HT-29 (cell line): ENCODE measurements at regions not wholly inside any gene's neighbourhood (a gene's known extent, or its start where the extent isn't known, plus 50 kb on each side); places are given as distances from the start of the nearest gene placed in this dataset.

Experiments
- DNase-seq: peaks from one replicate; pipeline ENCODE4 v3.0.0-alpha.2; 2015; ENCODE audit warnings: low spot score

- no peak for DNase-seq
These were observed 257.5 kb upstream of the TCF21 start for GRCh38 chr6:133631421-133631820.

GRCh38 chr6:133632206-133632605 lies 256.7 kb upstream of the TCF21 start:
- no peak for DNase-seq

- no peak for DNase-seq
These were observed 256.0 kb upstream of the TCF21 start for GRCh38 chr6:133632906-133633305.

- DNase-seq = no peak
These were observed 254.4 kb upstream of the TCF21 start for GRCh38 chr6:133634474-133634873.

- no peak for DNase-seq
These were observed 253.5 kb upstream of the TCF21 start for GRCh38 chr6:133635447-133635846.

DNA sequence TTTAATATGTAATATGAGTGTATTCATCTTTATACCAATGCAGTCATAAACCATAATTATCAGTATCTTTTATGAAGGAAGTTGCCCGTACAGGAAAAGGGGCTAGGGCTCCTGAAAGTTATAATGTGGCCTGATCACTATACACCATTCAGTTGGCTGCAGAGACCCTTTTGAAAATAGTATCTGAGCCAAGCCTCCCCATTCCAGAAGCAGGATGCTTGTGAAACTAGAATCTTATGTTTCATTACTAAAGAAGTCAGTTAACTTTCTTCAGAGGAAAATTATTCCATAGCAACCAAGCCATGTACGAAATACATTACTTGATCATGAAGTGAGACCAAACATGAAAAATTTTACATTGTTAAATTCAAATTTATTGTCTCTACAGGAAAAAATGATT lies 251.5 kb upstream of the TCF21 start:
- DNase-seq = no peak

- DNase-seq = no peak
These were observed 251.0 kb upstream of the TCF21 start for GRCh38 chr6:133637874-133638273.

DNA sequence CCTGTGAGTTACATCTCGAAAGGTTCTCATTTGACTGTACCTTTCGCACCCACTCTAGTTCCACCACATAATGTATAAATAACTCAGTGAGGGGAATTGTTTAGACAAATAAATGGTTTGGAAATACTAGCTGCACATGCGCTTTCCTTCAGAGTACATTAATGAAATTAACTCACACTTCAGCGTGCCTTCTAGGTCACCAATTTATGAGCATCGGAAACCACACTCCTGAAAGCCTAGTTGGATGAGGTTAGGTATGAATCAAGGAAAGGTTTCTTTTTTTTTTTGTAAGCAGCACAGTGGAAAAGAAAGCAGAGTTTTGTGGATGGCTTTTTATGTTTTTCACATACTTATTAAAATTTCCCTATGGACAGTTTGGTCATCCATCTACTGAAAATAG lies 247.8 kb upstream of the TCF21 start:
- no peak for DNase-seq

- DNase-seq = no peak
These were observed 244.4 kb upstream of the TCF21 start for GRCh38 chr6:133644548-133644891.

DNA sequence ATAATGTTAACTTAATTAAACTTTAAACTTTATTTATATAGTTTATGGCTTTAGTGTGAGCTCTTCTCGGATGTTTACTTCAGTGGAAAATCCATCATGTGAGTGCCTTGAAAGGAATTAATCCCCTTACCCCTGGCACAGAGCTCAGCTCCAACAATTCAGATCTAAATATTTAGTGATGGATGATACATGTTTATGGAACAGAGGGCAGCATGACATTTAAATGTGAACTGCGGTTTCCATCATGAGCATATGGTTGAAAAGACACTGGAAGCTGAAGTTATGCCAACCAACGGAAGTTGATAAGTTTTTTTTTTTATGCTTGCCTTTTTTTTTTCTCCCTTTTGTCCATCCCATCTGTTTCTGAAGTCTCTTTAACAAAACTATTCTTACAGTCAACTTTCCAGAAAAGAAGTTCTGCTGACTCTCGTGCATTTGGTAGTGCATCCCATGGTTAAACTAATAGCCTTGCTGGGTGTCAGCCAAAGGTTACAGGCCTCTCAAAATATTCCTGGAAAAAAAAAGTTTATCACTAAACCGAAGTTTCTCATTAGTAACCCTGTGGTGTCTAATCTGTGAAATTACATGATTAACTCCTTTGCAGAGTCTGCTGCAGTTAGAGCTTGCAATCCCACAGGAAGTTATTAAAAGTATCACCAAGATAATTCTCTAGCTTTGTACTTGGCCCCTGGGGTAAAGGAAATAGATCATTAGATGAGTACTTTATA lies 243.9 kb upstream of the TCF21 start:
- peak; percentile 2 for DNase-seq

DNA sequence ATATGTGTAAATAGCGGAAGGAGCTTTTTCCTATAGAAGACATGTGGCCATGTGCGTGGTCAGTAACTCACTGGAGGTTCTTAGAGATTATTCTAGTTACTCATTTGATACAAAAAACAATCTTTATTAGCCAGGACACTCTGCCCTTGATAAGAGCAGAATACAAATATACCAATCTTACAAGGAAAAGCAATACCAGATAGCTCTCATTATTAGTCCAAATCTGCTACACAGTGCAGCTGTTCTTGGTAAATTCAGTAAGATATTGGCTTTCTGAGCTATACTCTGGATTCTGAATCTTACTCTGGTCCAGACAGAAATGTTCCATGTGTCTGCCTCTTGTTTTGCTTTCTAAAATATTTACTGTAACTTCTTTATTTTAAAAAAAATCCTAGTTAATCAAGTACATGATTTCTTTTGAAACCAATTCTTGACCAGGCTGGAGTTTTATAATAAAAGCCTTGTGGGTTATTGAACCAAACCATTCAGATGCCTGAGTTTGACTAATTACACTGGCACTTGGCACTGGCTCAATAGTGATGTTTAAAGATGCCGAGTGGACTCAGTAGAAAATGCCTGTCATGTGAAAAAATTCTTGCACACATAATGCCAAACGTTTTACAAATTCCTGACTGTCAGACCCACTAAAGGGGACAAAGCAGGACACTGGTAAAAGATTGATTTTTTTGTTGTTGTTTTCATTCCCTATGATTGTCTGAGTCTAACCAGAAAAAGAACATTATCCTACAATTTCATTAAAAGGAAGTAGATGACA lies 242.8 kb upstream of the TCF21 start:
- DNase-seq = peak; percentile 20

GRCh38 chr6:133648581-133648980 lies 240.3 kb upstream of the TCF21 start:
- DNase-seq = no peak

DNA sequence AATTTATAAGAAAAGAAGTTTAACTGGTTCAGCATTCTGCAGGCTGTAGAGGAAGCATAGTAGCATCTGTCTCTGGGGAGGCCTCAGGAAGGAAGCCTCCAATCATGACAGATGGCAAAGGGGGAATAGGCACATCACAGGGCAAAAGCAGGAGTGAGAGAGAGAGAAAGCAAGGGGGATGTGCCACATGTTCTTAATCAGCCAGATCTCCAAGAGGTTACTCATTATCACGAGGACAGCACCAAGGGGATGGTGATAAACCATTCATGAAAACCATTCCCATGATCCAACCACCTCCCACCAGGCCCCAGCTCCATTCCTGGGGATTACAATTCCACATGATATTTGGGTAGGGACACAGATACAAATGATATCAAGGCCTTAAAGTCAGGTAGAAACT lies 217.5 kb upstream of the TCF21 start:
- DNase-seq = no peak

DNA sequence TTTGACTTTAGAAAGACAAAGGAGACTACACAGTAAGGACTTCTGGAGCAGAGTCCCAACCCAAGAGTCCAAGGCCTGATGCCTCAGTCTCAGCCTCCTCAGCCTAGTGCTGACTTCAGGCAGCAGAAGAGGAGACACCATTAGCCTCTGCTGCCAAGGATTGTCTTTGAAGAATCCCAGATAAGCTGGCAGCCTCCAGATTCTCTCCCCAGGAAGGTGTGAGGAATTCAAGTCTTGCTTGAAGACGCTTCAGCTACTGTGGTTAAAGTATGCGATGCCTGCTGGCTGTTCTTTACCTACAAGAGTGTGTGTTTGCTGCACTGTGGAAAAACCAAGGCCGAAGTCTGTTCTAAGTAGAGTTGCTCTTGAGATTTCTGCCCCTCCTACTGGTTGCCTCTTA lies 215.9 kb upstream of the TCF21 start:
- DNase-seq = no peak

- DNase-seq = no peak
These were observed 214.3 kb upstream of the TCF21 start for GRCh38 chr6:133674661-133675060.

DNA sequence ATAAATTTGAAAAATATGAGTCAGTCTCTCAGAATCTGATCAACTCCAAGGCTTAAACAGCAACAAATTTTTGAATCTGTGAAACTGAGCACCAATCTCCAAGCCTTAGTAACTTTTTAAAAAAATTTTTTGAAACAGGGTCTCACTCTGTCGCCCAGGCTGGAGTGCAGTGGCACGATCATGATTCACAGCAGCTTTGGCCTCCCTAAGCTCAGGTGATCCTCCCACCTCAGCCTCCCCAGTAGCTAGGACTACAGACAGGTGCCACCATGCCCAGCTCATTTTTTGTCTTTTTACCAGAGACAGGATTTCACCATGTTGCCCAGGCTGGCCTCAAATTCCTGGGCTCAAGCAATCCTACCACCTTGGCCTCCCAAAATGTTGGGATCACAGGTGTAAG lies 207.9 kb upstream of the TCF21 start:
- DNase-seq = no peak

GRCh38 chr6:133681891-133682290 lies 207.0 kb upstream of the TCF21 start:
- no peak for DNase-seq

GRCh38 chr6:133682506-133683307 lies 206.2 kb upstream of the TCF21 start:
- DNase-seq = no peak

DNA sequence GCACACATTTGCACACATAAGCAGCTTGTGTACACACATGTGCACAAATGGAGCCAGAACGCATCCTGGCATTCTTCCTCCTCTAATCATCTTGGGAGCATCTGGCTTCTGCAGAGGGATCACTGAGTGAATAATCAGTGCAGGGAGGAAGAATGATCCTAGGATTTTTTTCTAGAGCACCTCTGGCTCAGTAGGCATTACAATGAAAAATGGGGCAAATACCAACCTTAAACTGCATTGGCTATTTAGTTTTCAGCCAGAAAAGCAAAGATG lies 205.7 kb upstream of the TCF21 start:
- DNase-seq = no peak

DNA sequence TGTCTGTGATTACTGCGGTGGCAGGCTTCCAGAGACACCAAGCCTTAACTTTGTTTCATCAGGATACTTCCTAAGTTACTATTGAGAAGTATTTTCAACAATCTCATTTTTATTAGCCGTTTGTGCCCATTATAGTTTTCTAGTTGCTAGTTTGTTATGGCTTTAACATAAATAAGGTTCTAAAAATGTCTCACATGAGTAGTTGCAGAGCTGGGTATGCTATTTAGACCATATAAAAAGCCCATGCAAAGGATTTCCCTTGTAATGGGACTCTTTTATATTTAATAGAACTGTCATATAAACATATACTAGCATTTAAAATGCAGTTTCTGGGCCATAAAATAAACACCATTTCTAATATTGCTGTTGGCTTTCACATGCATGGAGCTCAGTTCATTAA lies 205.3 kb upstream of the TCF21 start:
- DNase-seq = no peak

GRCh38 chr6:133688705-133689492 lies 200.0 kb upstream of the TCF21 start:
- DNase-seq = no peak

GRCh38 chr6:133689863-133690262 lies 199.1 kb upstream of the TCF21 start:
- DNase-seq = no peak
